C4-2B (cell line): ENCODE measurements at regions not wholly inside any gene's neighbourhood (a gene's known extent, or its start where the extent isn't known, plus 50 kb on each side); places are given as distances from the start of the nearest gene placed in this dataset.
"Not testable (repeated sequence)": the region's sequence is repeated elsewhere in the genome, so short reads cannot be mapped to it uniquely, and the experiment has no call there.

Experiments
- H3K27ac ChIP-seq: fragments of 450-650 bp; 2 replicates; pipeline ENCODE4 v1.5.1; 2017
- ZFX ChIP-seq: fragments of 450-650 bp; IDR thresholded peaks from 2 replicates; pipeline ENCODE4 v1.6.1; 2017
- TF ChIP-seq, protein P1 (sequence below): fragments of 450-650 bp; conservative IDR thresholded peaks from 2 replicates; pipeline ENCODE4 v1.5.1; 2017; ENCODE audit warnings: mild to moderate bottlenecking

GRCh38 chr2:144984038-144984437 is 464.1 kb upstream of the ZEB2 start:
- H3K27ac ChIP-seq: no peak overlapping the region
- TF ChIP-seq, protein P1, sequence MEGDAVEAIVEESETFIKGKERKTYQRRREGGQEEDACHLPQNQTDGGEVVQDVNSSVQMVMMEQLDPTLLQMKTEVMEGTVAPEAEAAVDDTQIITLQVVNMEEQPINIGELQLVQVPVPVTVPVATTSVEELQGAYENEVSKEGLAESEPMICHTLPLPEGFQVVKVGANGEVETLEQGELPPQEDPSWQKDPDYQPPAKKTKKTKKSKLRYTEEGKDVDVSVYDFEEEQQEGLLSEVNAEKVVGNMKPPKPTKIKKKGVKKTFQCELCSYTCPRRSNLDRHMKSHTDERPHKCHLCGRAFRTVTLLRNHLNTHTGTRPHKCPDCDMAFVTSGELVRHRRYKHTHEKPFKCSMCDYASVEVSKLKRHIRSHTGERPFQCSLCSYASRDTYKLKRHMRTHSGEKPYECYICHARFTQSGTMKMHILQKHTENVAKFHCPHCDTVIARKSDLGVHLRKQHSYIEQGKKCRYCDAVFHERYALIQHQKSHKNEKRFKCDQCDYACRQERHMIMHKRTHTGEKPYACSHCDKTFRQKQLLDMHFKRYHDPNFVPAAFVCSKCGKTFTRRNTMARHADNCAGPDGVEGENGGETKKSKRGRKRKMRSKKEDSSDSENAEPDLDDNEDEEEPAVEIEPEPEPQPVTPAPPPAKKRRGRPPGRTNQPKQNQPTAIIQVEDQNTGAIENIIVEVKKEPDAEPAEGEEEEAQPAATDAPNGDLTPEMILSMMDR: no peak
- no peak for TF ChIP-seq ZFX

- TF ChIP-seq, protein P1: no peak
- no peak for TF ChIP-seq ZFX
- no peak overlapping the region for H3K27ac ChIP-seq
Measured at GRCh38 chr2:144983107-144983506, 463.2 kb upstream of the ZEB2 start.

- TF ChIP-seq, protein P1: no peak
- TF ChIP-seq ZFX: no peak
- no peak overlapping the region for H3K27ac ChIP-seq
Measured at GRCh38 chr2:144982481-144982880, 462.6 kb upstream of the ZEB2 start.

DNA sequence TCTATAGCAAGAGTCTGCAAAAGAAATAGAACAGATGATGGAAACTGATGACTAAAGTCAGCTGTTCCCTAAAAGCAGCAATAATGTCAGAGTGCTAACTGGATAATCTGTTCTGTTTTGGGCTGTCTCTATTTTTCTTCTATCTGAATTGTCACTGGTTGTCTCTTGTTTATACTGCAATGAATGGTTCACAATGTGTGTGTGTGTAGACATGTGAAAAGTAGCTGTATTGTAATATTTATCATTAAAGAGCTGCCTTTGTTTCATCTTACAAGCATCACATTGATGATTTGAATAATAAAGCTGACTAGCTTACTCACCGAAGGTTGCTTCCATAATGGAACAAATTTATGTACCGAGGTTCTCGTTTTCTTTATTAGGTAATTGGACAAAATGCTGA is 456.0 kb upstream of the ZEB2 start:
- no peak overlapping the region for H3K27ac ChIP-seq
- no peak for TF ChIP-seq ZFX
- TF ChIP-seq, protein P1: no peak

- H3K27ac ChIP-seq: no peak overlapping the region
- TF ChIP-seq, protein P1: no peak
- no peak for TF ChIP-seq ZFX
Measured at GRCh38 chr2:144972676-144973075, 452.8 kb upstream of the ZEB2 start.

- TF ChIP-seq ZFX: no peak
- TF ChIP-seq, protein P1: no peak
Measured at GRCh38 chr2:144971786-144972335, 451.9 kb upstream of the ZEB2 start.

GRCh38 chr2:144970410-144970809 is 450.5 kb upstream of the ZEB2 start:
- not testable (repeated sequence) for H3K27ac ChIP-seq

More at GRCh38 chr2:144971786-144972335, 451.9 kb upstream of the ZEB2 start:
- no peak overlapping the region for H3K27ac ChIP-seq

- not testable (repeated sequence) for H3K27ac ChIP-seq
Measured at GRCh38 chr2:144969564-144969963, 449.6 kb upstream of the ZEB2 start.

GRCh38 chr2:144967961-144968360 is 448.0 kb upstream of the ZEB2 start:
- H3K27ac ChIP-seq: no peak overlapping the region
- TF ChIP-seq ZFX: no peak
